PC-3 (cell line): ENCODE measurements at regions not wholly inside any gene's neighbourhood (a gene's known extent, or its start where the extent isn't known, plus 50 kb on each side); places are given as distances from the start of the nearest gene placed in this dataset.

Experiments
- CTCF ChIP-seq: fragments of 300-600 bp; sonication (generic); conservative IDR thresholded peaks from 2 replicates; pipeline ENCODE4 v1.5.1; 2017; ENCODE audit warnings: antibody characterized with exemption, low read depth, mild to moderate bottlenecking, low read length
- EZH2 ChIP-seq: fragments of 300-600 bp; sonication (generic); IDR thresholded peaks from one replicate; pipeline ENCODE4 v1.6.1; 2017; ENCODE audit warnings: antibody characterized with exemption, mild to moderate bottlenecking, low read length; ENCODE audit not compliant: unreplicated experiment
- EZH2phosphoT487 ChIP-seq: fragments of 300-600 bp; sonication (generic); IDR thresholded peaks from 2 replicates; pipeline ENCODE4 v1.6.1; 2018; ENCODE audit warnings: mild to moderate bottlenecking, antibody characterized with exemption, low read length, borderline replicate concordance

GRCh38 chr4:18242919-18243693 lies 221.6 kb upstream of the LCORL start:
- no peak for TF ChIP-seq CTCF
- no peak for TF ChIP-seq EZH2
- TF ChIP-seq EZH2phosphoT487 = no peak
